CD4-positive, alpha-beta T cell (primary cell): ENCODE measurements at regions not wholly inside any gene's neighbourhood (a gene's known extent, or its start where the extent isn't known, plus 50 kb on each side); places are given as distances from the start of the nearest gene placed in this dataset.
A peak's percentile ranks its signal among the peaks of the same experiment; 100 is the strongest.

ENCODE experiments used
- ATAC-seq: fragments of 200-7000 bp; cut with Tn5 transposase; one replicate; pipeline ENCODE4 v1.10.0; 2022; ENCODE audit warnings: mild to moderate bottlenecking; ENCODE audit not compliant: poor library complexity
- CTCF ChIA-PET: fragments of 350-600 bp; sonication (Branson Sonifier 250); formaldehyde crosslinking; loops from one replicate; lab custom pipeline; 2021; ENCODE audit warnings: antibody characterized with exemption, inconsistent platforms; lab: Charles Lee
- POLR2A ChIA-PET: fragments of 350-600 bp; sonication (Branson Sonifier 250); formaldehyde crosslinking; loops from one replicate; lab custom pipeline; 2021; ENCODE audit warnings: antibody characterized with exemption, inconsistent platforms; lab: Charles Lee
- DNase-seq, 14 experiments: peaks; one replicate each; pipeline ENCODE4 v3.0.0-alpha.2; 2013 to 2020; ENCODE audit warnings: mixed read lengths in 2 of 14
- H3K27ac ChIP-seq, 2 donors: one replicate each; pipeline versions ENCODE4 v1.5.1 to v1.7.0; 2013; ENCODE audit warnings: low read length in 2 of 2, low read depth in 1 of 2, mild to moderate bottlenecking in 1 of 2
- H3K27me3 ChIP-seq, 2 experiments: 1 replicate in 1 of 2; 2 replicates in 1 of 2; pipeline versions ENCODE4 v1.6.1 to v1.7.0; 2013; ENCODE audit warnings: low read length in 2 of 2, control low read depth in 1 of 2, mild to moderate bottlenecking in 1 of 2, moderate library complexity in 1 of 2; ENCODE audit not compliant: insufficient read depth in 2 of 2, control insufficient read depth in 1 of 2
- H3K36me3 ChIP-seq: one replicate; pipeline ENCODE4 v1.6.1; 2013; ENCODE audit warnings: low read length, control low read depth; ENCODE audit not compliant: insufficient read depth
- H3K4me1 ChIP-seq: one replicate; pipeline ENCODE4 v1.6.1; 2013; ENCODE audit warnings: low read length, control low read depth; ENCODE audit not compliant: insufficient read depth
- H3K4me3 ChIP-seq: one replicate; pipeline ENCODE4 v1.5.1; 2013; ENCODE audit warnings: mild to moderate bottlenecking, low read length, moderate library complexity
- H3K9me3 ChIP-seq, 2 experiments: 1 replicate in 1 of 2; 2 replicates in 1 of 2; pipeline versions ENCODE4 v1.6.1 to v1.7.0; 2013; ENCODE audit warnings: low read length in 2 of 2, mild to moderate bottlenecking in 2 of 2, control low read depth in 1 of 2, moderate library complexity in 1 of 2; ENCODE audit not compliant: control insufficient read depth in 1 of 2, insufficient read depth in 1 of 2
- H3K27ac Mint-ChIP-seq: one replicate; pipeline ENCODE4 v1.8.0; 2020; ENCODE audit warnings: mixed read lengths
- H3K27me3 Mint-ChIP-seq: one replicate; pipeline ENCODE4 v1.8.0; 2021; ENCODE audit warnings: mixed read lengths
- H3K36me3 Mint-ChIP-seq: one replicate; pipeline ENCODE4 v1.8.0; 2021; ENCODE audit warnings: low read depth, mixed read lengths
- H3K4me1 Mint-ChIP-seq: one replicate; pipeline ENCODE4 v1.8.0; 2021; ENCODE audit warnings: low read depth, mixed read lengths
- H3K4me3 Mint-ChIP-seq: one replicate; pipeline ENCODE4 v1.8.0; 2020; ENCODE audit warnings: mild to moderate bottlenecking, mixed read lengths
- H3K9me3 Mint-ChIP-seq: one replicate; pipeline ENCODE4 v1.8.0; 2020; ENCODE audit warnings: mixed read lengths
- intact Hi-C, 2 experiments: fragments of 100-400 bp; cut with DNase I in 1 of 2; cut with micrococcal nuclease in 1 of 2; formaldehyde crosslinking; loops; one replicate each; pipeline versions ENCODE4 v1.15.1 to v1.9.0; 2023 to 2025; cut with DNase I, micrococcal nuclease
- TF ChIP-seq, protein P1 (sequence below): fragments of 200-600 bp; IDR thresholded peaks from one replicate; pipeline ENCODE4 v1.8.0; 2022; ENCODE audit warnings: antibody characterized with exemption, mild to moderate bottlenecking

- Mint-ChIP-seq H3K36me3 (no peaks in the 10 kb centered on the region), H3K27me3 (no peaks in the 10 kb centered on the region), H3K9me3 (no peaks in the 10 kb centered on the region), H3K27ac (no peak overlapping the region), H3K4me1 (no peaks in the 10 kb centered on the region), H3K4me3 (no peak overlapping the region)
- DNase-seq (peak in 3 of 14 experiments; percentile 43 to 49 (median 48)), ATAC-seq (peak; percentile 61)
- no peak overlapping the region for H3K27ac ChIP-seq
- no peaks in the 10 kb centered on the region for H3K4me1 ChIP-seq
- H3K9me3 ChIP-seq, result peaks cover under 1 to 7% of the 10 kb centered on the region in 2 experiments
- intact Hi-C loops, result loop anchor here (1.0 to 10.0 kb wide), 3 partner anchors 81 to 163 kb away; no protein-coding TSS in a partner anchor
- no peaks in the 10 kb centered on the region for H3K36me3 ChIP-seq
- CTCF ChIA-PET, result interaction anchor here (0.6 to 2.6 kb wide), 6 partner anchors 20 to 231 kb away, joined by 3 to 30 read pairs (median 4); no protein-coding TSS in a partner anchor
- POLR2A ChIA-PET, result interaction anchor here (0.6 to 1.6 kb wide), 4 partner anchors 10 to 162 kb away, joined by 3 to 8 read pairs (median 4); partner anchors contain the start of gene PCGF5
- no peak overlapping the region for H3K4me3 ChIP-seq
- H3K27me3 ChIP-seq, result no peaks in the 10 kb centered on the region
- TF ChIP-seq, protein P1, sequence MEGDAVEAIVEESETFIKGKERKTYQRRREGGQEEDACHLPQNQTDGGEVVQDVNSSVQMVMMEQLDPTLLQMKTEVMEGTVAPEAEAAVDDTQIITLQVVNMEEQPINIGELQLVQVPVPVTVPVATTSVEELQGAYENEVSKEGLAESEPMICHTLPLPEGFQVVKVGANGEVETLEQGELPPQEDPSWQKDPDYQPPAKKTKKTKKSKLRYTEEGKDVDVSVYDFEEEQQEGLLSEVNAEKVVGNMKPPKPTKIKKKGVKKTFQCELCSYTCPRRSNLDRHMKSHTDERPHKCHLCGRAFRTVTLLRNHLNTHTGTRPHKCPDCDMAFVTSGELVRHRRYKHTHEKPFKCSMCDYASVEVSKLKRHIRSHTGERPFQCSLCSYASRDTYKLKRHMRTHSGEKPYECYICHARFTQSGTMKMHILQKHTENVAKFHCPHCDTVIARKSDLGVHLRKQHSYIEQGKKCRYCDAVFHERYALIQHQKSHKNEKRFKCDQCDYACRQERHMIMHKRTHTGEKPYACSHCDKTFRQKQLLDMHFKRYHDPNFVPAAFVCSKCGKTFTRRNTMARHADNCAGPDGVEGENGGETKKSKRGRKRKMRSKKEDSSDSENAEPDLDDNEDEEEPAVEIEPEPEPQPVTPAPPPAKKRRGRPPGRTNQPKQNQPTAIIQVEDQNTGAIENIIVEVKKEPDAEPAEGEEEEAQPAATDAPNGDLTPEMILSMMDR, result peak; percentile 49
These were observed 131.9 kb upstream of the PCGF5 start for GRCh38 chr10:91088300-91089140.

DNA sequence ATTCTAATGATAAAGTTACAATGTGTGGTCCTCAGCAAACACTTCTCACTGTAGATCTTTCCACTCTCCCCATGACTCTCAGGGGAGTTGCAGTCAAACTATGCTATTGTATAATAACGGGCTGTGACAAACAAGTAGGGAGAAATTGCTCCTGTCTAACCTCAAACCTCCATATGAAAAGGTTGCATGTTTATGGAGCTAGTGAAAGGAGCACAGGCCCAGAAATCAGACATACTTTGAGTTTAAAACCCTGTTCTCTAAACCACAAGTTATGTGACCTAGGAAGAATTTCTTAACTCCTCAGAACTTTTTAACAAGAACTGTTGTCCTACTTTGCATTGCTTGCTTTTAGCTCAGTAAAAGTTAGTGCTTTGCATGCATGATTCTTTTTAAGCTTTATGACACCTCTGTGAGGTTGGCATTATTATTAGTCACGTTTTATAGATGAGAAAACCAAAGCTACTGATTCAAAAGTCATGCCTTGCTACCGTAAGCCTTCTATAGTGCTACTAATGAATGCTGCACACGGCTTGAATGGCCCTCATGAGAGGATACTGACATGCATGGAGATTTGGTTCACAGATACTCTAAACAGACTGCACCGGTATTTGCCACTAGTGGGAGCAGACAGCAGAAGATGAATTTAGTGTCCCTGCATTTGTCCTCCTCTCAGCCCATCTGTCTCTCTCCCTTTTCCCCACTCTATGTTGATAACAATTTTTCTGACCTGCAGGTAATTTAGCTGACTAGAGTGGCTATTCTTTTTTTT lies 129.5 kb upstream of the PCGF5 start:
- Mint-ChIP-seq H3K36me3 (no peaks in the 10 kb centered on the region), H3K27ac (no peak overlapping the region), H3K4me3 (no peak overlapping the region), H3K9me3 (peaks cover 5% of the 10 kb centered on the region), H3K27me3 (no peaks in the 10 kb centered on the region), H3K4me1 (no peaks in the 10 kb centered on the region)
- no peak for ATAC-seq
- ChIA-PET CTCF (interaction anchor here (1.3 kb wide), 1 partner anchor 160 kb away, joined by 4 read pairs; no protein-coding TSS in a partner anchor), POLR2A (interaction anchor here (0.6 kb wide), 1 partner anchor 153 kb away, joined by 3 read pairs; no protein-coding TSS in a partner anchor)
- Histone ChIP-seq H3K4me1 (no peaks in the 10 kb centered on the region), H3K9me3 (peaks cover 8% of the 10 kb centered on the region in 2 experiments), H3K27me3 (no peaks in the 10 kb centered on the region), H3K36me3 (no peaks in the 10 kb centered on the region), H3K4me3 (no peak overlapping the region), H3K27ac (no peak overlapping the region)
- intact Hi-C loops, result no loop called here
- DNase-seq, result peak in 2 of 14 experiments; percentile 11 to 12
- TF ChIP-seq, protein P1, result no peak

GRCh38 chr10:91091780-91092179 lies 128.7 kb upstream of the PCGF5 start:
- no peaks in the 10 kb centered on the region for H3K4me1 ChIP-seq
- intact Hi-C loops, result no loop called here
- no peaks in the 10 kb centered on the region for H3K4me1 Mint-ChIP-seq
- POLR2A ChIA-PET, result no interaction called here
- no peak overlapping the region for H3K4me3 Mint-ChIP-seq
- H3K36me3 Mint-ChIP-seq, result no peaks in the 10 kb centered on the region
- CTCF ChIA-PET, result interaction anchor here (1.3 kb wide), 1 partner anchor 160 kb away, joined by 4 read pairs; no protein-coding TSS in a partner anchor
- H3K27me3 ChIP-seq, result no peaks in the 10 kb centered on the region
- TF ChIP-seq, protein P1, result no peak
- no peaks in the 10 kb centered on the region for H3K27me3 Mint-ChIP-seq
- no peaks in the 10 kb centered on the region for H3K36me3 ChIP-seq
- peaks cover 8% of the 10 kb centered on the region for H3K9me3 Mint-ChIP-seq
- ATAC-seq, result no peak
- peaks cover 10% of the 10 kb centered on the region in 2 experiments for H3K9me3 ChIP-seq
- no peak for DNase-seq
- no peak overlapping the region for H3K4me3 ChIP-seq
- no peak overlapping the region for H3K27ac ChIP-seq
- no peak overlapping the region for H3K27ac Mint-ChIP-seq
